ENCODE measurements at regions not wholly inside any gene's neighbourhood (a gene's known extent, or its start where the extent isn't known, plus 50 kb on each side); places are given as distances from the start of the nearest gene placed in this dataset.
A peak's percentile ranks its signal among the peaks of the same experiment; 100 is the strongest.
"Not testable (repeated sequence)": the region's sequence is repeated elsewhere in the genome, so short reads cannot be mapped to it uniquely, and the experiment has no call there.

- DNase-seq: no peak
These were observed 81.4 kb downstream of the ALOX5AP start for GRCh38 chr13:30816736-30817135.

- no peak for DNase-seq
These were observed 83.1 kb downstream of the ALOX5AP start for GRCh38 chr13:30818323-30818960.

- DNase-seq: no peak
These were observed 84.0 kb downstream of the ALOX5AP start for GRCh38 chr13:30819136-30819888.

GRCh38 chr13:30821421-30821820, 84.7 kb upstream of the MEDAG start:
- DNase-seq: no peak

- no peak for DNase-seq
These were observed 81.4 kb upstream of the MEDAG start for GRCh38 chr13:30824651-30825050.

GRCh38 chr13:30826911-30827577, 79.0 kb upstream of the MEDAG start:
- DNase-seq: no peak

GRCh38 chr13:30827578-30827925, 78.5 kb upstream of the MEDAG start:
- no peak for DNase-seq

- DNase-seq: no peak
These were observed 76.8 kb upstream of the MEDAG start for GRCh38 chr13:30829145-30829832.

GRCh38 chr13:30829833-30830637, 76.0 kb upstream of the MEDAG start:
- no peak for DNase-seq

- no peak for DNase-seq
These were observed 75.5 kb upstream of the MEDAG start for GRCh38 chr13:30830638-30830965.

- no peak for DNase-seq
These were observed 74.6 kb upstream of the MEDAG start for GRCh38 chr13:30831515-30831914.

GRCh38 chr13:30832377-30832776, 73.7 kb upstream of the MEDAG start:
- no peak for DNase-seq

GRCh38 chr13:30832845-30833332, 73.2 kb upstream of the MEDAG start:
- DNase-seq: peak; percentile 69

GRCh38 chr13:30835442-30835841, 70.6 kb upstream of the MEDAG start:
- DNase-seq: no peak

- no peak for DNase-seq
These were observed 68.6 kb upstream of the MEDAG start for GRCh38 chr13:30837227-30838159.

GRCh38 chr13:30839636-30840035, 66.4 kb upstream of the MEDAG start:
- DNase-seq: not testable (repeated sequence)

GRCh38 chr13:30840515-30840914, 65.6 kb upstream of the MEDAG start:
- no peak for DNase-seq

GRCh38 chr13:30841154-30841553, 64.9 kb upstream of the MEDAG start:
- no peak for DNase-seq

GRCh38 chr13:30843548-30843947, 62.5 kb upstream of the MEDAG start:
- DNase-seq: no peak

- DNase-seq: peak; percentile 10
These were observed 61.3 kb upstream of the MEDAG start for GRCh38 chr13:30844548-30845296.
